ENCODE measurements at regions not wholly inside any gene's neighbourhood (a gene's known extent, or its start where the extent isn't known, plus 50 kb on each side); places are given as distances from the start of the nearest gene placed in this dataset.
"Not testable (repeated sequence)": the region's sequence is repeated elsewhere in the genome, so short reads cannot be mapped to it uniquely, and the experiment has no call there.

GRCh38 chr4:42288876-42289275, 108.4 kb upstream of the SHISA3 start:
- TF ChIP-seq POLR2A, RFX5, FOS, BHLHE40, USF2 (IDR thresholded peaks at IDR 0.05; ENCODE audit: low read depth, low read length): not testable (repeated sequence)
- TF ChIP-seq, protein P1, sequence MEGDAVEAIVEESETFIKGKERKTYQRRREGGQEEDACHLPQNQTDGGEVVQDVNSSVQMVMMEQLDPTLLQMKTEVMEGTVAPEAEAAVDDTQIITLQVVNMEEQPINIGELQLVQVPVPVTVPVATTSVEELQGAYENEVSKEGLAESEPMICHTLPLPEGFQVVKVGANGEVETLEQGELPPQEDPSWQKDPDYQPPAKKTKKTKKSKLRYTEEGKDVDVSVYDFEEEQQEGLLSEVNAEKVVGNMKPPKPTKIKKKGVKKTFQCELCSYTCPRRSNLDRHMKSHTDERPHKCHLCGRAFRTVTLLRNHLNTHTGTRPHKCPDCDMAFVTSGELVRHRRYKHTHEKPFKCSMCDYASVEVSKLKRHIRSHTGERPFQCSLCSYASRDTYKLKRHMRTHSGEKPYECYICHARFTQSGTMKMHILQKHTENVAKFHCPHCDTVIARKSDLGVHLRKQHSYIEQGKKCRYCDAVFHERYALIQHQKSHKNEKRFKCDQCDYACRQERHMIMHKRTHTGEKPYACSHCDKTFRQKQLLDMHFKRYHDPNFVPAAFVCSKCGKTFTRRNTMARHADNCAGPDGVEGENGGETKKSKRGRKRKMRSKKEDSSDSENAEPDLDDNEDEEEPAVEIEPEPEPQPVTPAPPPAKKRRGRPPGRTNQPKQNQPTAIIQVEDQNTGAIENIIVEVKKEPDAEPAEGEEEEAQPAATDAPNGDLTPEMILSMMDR (conservative IDR thresholded peaks at IDR 0.05; ENCODE audit: low read depth, low read length) = not testable (repeated sequence)

Data from IMR-90 (cell line).